ENCODE measurements at regions not wholly inside any gene's neighbourhood (a gene's known extent, or its start where the extent isn't known, plus 50 kb on each side); places are given as distances from the start of the nearest gene placed in this dataset.
"Not testable (repeated sequence)": the region's sequence is repeated elsewhere in the genome, so short reads cannot be mapped to it uniquely, and the experiment has no call there.

- TF ChIP-seq CTCF (IDR thresholded peaks at IDR 0.05): no peak
- no peak for DNase-seq
- H3K36me3 Mint-ChIP-seq (ENCODE audit: low read depth): no peaks in the 10 kb centered on the region
Observed at GRCh38 chr6:114934079-114934478, 591.3 kb upstream of the HS3ST5 start.

GRCh38 chr6:114928731-114929130, 585.9 kb upstream of the HS3ST5 start:
- peaks cover 63% of the 10 kb centered on the region for H3K9me3 Mint-ChIP-seq
- not testable (repeated sequence) for H3K4me1 Mint-ChIP-seq (ENCODE audit: low read depth); H3K4me3 Mint-ChIP-seq; DNase-seq; H3K27me3 Mint-ChIP-seq (ENCODE audit: insufficient read depth); H3K36me3 Mint-ChIP-seq (ENCODE audit: low read depth); H3K27ac Mint-ChIP-seq

More at GRCh38 chr6:114934079-114934478, 591.3 kb upstream of the HS3ST5 start:
- no peaks in the 10 kb centered on the region for H3K27me3 Mint-ChIP-seq (ENCODE audit: insufficient read depth)
- no peaks in the 10 kb centered on the region for H3K4me1 Mint-ChIP-seq (ENCODE audit: low read depth)
- H3K9me3 Mint-ChIP-seq: peaks cover 55% of the 10 kb centered on the region
- H3K4me3 Mint-ChIP-seq: no peak overlapping the region
- no peak overlapping the region for H3K27ac Mint-ChIP-seq

GRCh38 chr6:114906096-114906495, 563.3 kb upstream of the HS3ST5 start:
- H3K4me1 Mint-ChIP-seq (ENCODE audit: low read depth): no peaks in the 10 kb centered on the region
- no peak overlapping the region for H3K27ac Mint-ChIP-seq
- DNase-seq: no peak
- no peaks in the 10 kb centered on the region for H3K27me3 Mint-ChIP-seq (ENCODE audit: insufficient read depth)
- no peaks in the 10 kb centered on the region for H3K36me3 Mint-ChIP-seq (ENCODE audit: low read depth)
- no peak overlapping the region for H3K4me3 Mint-ChIP-seq
- H3K9me3 Mint-ChIP-seq: peaks cover 23% of the 10 kb centered on the region
- TF ChIP-seq CTCF (IDR thresholded peaks at IDR 0.05): no peak

DNA sequence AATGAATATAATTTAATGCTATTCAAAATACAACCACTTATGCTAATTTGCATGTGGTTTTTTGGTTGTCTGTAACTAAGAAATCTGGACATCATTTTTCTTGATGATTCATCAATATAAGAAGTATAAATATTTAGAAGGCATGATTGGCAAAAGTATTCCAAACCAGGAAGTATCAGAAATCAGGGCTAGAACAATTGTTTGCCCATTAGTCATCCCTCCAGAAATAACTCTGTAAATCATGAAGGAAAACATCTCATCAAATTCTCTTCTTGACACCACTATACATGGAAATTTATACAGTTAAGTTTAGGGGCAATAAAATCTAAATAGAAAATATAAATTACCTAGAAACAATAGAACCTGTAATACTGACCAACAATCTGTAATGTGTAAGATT, 554.7 kb upstream of the HS3ST5 start:
- no peak for DNase-seq
- Mint-ChIP-seq H3K9me3 (peaks cover 47% of the 10 kb centered on the region), H3K36me3 (ENCODE audit: low read depth) (no peaks in the 10 kb centered on the region), H3K4me1 (ENCODE audit: low read depth) (no peaks in the 10 kb centered on the region), H3K4me3 (no peak overlapping the region), H3K27ac (no peak overlapping the region), H3K27me3 (ENCODE audit: insufficient read depth) (no peaks in the 10 kb centered on the region)
- TF ChIP-seq CTCF (IDR thresholded peaks at IDR 0.05): no peak

- H3K36me3 Mint-ChIP-seq (ENCODE audit: low read depth): no peaks in the 10 kb centered on the region
- H3K4me1 Mint-ChIP-seq (ENCODE audit: low read depth): no peaks in the 10 kb centered on the region
- peaks cover 25% of the 10 kb centered on the region for H3K9me3 Mint-ChIP-seq
- DNase-seq: no peak
- TF ChIP-seq CTCF (IDR thresholded peaks at IDR 0.05): no peak
- no peak overlapping the region for H3K27ac Mint-ChIP-seq
- H3K27me3 Mint-ChIP-seq (ENCODE audit: insufficient read depth): no peaks in the 10 kb centered on the region
- H3K4me3 Mint-ChIP-seq: no peak overlapping the region
Observed at GRCh38 chr6:114892211-114892610, 549.4 kb upstream of the HS3ST5 start.

- no peak for TF ChIP-seq CTCF (IDR thresholded peaks at IDR 0.05)
- Mint-ChIP-seq H3K36me3 (ENCODE audit: low read depth) (no peaks in the 10 kb centered on the region), H3K27ac (no peak overlapping the region), H3K27me3 (ENCODE audit: insufficient read depth) (no peaks in the 10 kb centered on the region), H3K4me3 (no peak overlapping the region), H3K9me3 (peaks cover 26% of the 10 kb centered on the region), H3K4me1 (ENCODE audit: low read depth) (no peaks in the 10 kb centered on the region)
- DNase-seq: no peak
Observed at GRCh38 chr6:114888241-114888640, 545.4 kb upstream of the HS3ST5 start.

All from HFFc6 (cell line).